HG03457 (cell line): ENCODE measurements at regions not wholly inside any gene's neighbourhood (a gene's known extent, or its start where the extent isn't known, plus 50 kb on each side); places are given as distances from the start of the nearest gene placed in this dataset.

Source experiments
- ATAC-seq: cut with Tn5 transposase; IDR thresholded peaks from one replicate; pipeline ENCODE4 v1.9.1; 2021; ENCODE audit warnings: moderate number of reproducible peaks; ENCODE audit not compliant: unreplicated experiment

DNA sequence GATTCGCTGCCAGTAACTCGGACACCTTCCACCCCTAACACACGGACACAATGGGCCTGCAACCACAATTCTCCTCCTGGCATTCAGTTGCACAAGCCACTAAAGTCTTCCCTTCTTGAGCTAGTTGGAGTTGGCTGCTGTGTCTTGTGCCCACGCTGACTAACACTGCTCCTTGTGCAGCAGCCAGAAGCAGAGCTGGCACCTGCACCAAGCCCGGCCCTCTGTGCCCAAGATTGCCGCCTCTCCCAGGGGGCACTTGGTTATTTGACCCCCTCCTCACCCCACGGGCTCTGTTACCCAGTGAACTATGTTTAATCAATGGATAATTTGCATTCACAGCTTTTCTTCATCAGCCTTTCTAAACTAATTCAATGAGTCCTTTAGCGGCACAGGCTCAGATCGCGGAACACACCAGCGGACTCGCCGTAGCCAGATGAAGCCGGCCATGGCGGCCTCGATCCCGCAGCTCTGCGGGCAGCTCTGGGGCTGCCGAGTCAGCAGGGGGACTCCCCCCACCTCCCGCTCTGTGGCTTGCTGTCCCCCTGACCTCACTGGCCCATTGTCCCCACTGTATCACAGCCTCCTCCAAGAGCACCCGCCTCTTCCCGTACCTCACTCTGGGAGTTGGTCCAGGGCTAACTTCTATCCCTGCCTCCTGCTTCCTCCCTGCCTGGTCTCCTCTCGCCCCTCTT, 94.8 kb upstream of the AFDN start:
- ATAC-seq, result no peak

- no peak for ATAC-seq
These were observed 92.7 kb upstream of the AFDN start for GRCh38 chr6:167733740-167734661.

GRCh38 chr6:167734662-167735083, 92.0 kb upstream of the AFDN start:
- no peak for ATAC-seq

DNA sequence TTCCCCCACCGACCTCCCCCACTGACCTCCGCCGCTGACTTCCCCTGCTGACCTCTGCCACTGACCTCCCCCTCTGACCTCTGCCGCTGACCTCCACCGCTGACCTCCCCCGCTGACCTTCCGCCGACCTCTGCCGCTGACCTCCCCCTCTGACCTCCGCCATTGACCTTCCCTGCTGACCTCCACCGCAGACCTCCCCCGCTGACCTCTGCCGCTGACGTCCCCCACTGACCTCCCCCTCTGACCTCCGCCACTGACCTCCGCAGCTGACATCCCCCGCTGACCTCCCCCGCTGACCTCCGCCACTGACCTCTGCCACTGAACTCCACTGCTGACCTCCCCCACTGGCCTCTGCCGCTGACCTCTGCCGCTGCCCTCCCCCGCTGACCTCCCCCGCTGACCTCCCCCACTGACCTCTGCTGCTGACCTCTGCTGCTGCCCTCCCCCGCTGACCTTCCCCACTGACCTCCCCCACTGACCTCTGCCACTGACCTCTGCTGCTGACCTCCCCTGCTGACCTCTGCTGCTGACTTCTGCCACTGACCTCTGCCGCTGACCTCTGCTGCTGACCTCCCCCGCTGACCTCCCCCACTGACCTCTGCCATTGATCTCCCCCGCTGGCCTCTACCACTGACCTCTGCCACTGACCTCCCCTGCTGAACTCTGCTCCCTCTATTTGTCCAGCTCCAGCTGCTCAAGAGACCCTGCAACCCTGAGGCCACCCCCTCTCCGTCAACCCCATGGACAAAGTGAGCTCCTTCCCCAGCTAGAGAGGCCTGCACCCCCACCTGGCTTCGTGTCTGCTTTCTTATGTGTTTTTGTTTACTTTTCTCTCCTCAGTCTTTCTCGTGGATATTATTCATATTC, 91.4 kb upstream of the AFDN start:
- no peak for ATAC-seq

- ATAC-seq, result no peak
These were observed 90.8 kb upstream of the AFDN start for GRCh38 chr6:167735951-167736288.

DNA sequence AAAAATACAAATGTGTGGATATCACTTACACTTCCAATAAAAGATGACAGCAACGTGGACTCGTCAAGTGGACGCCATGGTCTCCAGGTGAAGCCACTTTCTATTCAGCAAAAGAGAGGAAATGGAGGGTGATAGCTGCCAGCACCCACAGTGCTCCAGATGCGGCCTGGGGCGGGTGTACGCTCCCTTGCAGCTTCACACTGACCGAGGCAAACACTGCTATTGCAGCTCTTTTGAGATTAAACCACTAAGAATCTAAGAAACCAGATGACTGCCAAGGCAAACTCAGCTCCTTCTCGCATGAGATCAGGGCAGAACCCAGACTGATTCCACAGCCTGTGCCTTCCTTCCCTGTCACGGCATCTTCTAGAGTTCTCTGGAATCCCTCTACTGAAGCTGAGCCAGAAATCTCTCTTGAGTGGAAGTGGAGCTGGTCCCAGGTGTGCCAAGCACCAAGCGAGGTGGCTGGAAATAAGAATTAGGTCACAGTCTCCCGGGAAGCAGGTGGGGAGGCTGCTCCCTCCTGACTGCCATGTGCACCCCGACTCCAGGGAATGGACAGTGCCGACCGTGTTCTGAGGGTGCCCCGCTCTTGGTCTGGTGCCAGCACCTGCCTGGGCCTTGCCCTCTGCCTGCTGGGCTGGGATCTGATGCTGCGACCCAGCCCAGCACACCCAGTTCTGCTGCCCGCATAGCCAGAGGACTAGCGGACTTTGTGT, 90.1 kb upstream of the AFDN start:
- ATAC-seq, result no peak

DNA sequence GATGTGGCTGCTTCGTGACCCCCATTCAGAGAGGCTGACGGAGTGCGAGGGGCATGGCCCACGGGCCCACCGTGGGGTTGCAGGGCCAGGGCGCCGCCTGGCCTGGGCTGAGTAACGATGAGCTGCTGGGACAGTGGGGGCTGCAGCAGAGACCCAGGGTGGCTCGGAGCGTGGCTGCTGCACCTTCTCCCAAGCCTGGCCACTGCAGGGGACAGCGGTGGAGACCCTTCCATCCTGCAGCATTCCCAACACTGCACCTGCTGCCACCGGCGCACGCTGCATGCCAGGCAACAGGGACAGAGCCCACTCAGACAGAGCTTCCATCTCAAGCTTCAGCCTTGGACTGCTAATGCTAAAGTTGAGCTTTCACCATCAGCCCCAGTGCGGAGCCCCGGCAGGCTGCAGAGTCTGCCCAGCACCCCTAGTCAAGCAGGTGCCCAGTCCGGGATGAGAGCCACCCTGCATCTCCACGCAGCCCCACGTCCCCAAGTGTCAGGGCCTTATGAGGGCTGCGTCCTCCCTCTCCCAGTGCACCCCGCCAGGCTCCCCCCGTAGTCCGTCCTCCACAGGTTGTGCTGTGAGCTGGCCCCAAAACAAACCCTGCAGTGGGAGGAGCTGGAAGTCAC, 89.4 kb upstream of the AFDN start:
- ATAC-seq, result no peak

GRCh38 chr6:167738386-167738785, 88.3 kb upstream of the AFDN start:
- ATAC-seq, result no peak

DNA sequence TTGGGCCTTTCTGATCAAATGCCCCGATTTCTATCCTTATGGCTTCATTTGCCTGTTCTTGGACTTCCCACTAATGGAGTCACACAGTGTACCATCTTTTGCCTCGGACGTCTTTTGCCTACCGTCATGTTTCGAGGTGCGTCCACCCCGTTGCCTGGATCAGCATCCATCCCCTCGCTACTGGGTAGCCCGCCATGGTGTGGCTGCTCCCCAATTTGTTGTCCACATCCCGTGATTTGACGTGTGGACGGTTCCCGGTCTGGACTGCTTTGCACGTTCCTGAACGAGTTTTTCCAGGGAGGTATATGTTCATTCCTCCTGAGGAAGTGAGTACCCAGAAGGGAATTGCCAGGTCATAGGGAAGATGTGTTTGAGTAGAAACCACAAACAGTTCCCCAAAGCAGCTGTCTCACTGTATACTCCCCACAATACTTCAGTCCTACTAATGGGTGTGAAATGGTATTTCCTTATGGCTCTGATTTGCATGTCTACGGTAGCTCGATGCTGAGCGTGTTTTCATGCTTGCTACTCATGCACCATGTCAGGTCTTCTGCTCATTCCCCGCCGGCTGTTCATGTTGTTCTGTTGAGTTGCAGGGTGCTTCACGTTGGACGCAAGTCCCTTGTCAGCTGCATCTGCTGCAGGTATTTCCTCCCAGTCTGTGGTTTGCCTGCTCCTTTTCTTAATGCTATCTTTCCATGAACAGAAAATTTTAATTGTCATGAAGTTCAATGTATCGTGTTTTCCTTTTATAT, 86.8 kb upstream of the AFDN start:
- no peak for ATAC-seq

DNA sequence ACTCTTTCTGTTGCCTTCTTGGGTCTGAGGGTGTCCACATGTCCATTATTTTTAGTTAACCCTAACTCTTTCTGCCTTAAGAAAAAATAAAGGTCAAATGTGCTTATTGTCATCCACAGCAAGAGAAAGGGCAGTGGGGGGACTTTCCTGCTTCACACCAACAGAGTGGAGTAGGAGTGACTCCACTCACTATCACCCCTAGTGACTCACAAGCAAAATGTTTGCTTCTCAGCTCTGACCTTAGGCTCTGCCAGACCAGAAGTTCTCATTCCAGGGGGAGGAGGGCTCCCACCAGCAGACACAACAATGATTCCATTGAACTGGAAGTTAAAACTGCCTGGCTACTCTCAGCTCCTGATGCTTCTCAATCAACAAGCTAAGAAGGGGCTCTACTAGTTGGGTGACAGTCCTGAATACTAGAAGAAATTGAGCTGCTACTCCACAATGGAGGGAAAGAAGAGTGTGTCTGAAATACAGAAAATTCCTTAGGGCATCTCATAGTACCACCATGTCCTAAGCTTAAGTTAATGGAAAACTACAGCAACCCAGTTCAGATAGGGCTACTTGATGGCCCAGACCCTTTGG, 83.9 kb upstream of the AFDN start:
- no peak for ATAC-seq

DNA sequence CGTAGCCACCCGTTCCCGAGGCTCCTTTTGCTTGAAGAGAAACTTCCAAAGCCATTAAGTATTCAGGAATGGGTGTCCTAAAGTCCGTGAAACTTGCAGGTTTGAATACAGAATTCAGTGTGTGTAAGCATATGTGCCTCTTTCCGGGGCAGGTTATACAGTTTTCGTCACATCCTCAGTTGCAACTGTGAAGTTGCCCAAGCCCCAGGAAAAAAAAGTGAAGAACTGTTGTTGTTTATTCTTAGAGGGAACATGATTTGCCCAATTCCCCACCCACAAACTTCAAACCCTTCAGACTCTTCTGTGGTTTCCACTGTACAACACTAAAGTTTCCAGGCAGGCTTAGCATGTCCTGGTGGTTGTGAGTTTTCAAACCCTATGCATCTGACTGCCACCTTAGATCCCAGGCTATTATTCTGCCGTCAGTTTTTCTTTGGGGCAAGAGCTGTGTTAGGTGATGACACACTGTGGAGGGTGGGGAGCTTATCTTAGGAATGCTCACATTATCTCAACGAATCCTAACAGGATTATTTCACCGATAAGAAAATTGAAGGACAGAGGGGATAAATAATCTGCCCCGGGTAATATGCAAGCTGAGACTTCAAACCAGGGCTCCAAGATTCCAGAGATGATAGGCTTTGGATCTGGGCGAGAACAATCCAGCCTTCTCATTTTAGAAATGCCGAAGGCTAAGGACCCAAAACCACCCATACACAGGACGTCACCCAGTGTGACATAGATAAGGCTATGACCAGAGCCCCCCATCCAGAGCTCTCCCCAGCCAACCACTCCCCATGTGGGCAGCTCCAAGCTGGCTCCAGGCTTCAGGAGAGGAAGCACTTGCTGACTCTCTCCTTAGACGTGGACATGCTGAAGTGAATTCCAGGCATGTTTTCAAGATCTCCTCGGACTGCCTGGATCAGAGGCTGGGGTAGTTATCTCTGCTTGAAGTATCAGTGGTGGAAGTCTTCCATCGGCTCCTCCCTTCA, 81.7 kb upstream of the AFDN start:
- no peak for ATAC-seq

DNA sequence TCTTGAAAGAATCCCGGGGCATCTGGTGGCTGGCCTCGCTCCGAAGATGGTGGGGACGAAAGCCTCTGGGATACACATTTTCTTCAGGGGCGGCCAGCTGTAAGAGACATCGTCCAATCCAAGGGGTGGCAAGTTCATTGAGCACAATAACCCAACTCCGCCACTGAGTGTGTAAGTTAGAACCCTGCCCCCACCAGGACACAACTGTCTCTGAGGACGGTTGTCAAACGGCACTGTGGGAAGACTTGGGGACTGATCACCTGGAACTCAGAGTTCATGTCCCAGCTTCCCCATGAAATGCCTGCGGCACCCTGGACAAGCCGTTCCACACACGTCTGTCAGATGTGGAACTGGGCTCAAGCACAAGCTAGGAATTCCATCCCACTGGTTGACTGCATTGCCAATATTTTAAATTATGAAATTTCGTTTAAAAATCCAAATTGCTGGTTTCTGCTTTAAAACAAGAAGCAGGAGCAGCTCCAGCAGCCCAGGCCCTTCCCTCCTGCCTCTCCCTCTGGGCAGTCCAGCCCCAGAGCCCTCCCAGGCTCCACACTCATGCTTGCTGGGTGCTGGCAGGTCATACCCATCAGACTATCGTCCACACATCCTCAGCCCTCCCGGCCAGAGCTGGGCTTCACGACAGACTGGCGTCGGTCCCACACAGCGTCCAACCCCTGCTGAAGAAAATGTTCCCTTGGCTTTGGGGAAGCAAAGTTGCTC, 80.9 kb upstream of the AFDN start:
- ATAC-seq, result no peak

GRCh38 chr6:167746390-167746907, 80.3 kb upstream of the AFDN start:
- ATAC-seq, result no peak

DNA sequence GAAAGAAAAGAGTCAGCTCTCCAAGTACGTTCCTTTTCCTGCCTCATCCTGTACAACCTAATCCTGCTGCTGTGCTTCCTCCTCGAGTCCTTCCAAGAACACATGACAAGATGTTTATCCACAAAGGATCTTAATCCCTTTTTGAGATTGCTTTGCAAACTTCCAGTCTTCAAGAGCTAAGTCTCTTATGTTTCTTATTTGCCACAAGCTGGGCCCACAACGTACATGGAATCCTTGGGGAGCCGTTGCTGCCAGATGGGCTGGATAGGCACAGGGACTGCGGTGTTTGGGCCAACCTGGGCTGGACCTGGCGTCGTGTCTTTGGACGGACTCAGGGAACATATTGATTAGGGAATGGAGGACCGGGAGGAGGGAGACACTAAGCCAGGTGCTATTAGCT, 79.7 kb upstream of the AFDN start:
- ATAC-seq, result no peak

GRCh38 chr6:167747645-167748044, 79.1 kb upstream of the AFDN start:
- ATAC-seq, result no peak

DNA sequence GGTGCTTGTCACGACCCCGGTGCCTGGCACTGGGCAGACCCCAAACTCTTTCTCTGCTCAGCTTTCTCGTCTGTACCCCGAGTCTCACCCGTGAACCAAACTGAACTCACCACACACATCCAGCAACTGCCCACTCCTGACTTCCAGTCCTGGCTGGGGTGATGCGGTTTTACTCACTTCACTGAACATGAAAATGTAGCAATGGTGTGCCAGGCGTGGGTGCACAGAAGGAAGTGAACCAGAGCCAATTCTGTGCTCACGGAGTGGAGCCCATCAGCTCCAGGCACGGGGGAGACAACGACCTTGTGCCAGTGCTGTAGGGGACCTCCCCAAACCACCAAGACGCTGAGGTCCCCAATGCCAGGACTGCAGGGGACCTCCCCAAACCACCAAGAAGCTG, 78.7 kb upstream of the AFDN start:
- ATAC-seq, result no peak
